ENCODE measurements at regions not wholly inside any gene's neighbourhood (a gene's known extent, or its start where the extent isn't known, plus 50 kb on each side); places are given as distances from the start of the nearest gene placed in this dataset.
A peak's percentile ranks its signal among the peaks of the same experiment; 100 is the strongest.

- ATAC-seq (no peak), DNase-seq (no peak)
- no peaks in the 10 kb centered on the region for H3K36me3 ChIP-seq
- intact Hi-C loops (cut with DNase I), result no loop called here
- H3K27ac ChIP-seq, result no peak overlapping the region
- no peaks in the 10 kb centered on the region for H3K4me1 ChIP-seq
- no peaks in the 10 kb centered on the region for H3K9me3 ChIP-seq
- TF ChIP-seq, protein P1, sequence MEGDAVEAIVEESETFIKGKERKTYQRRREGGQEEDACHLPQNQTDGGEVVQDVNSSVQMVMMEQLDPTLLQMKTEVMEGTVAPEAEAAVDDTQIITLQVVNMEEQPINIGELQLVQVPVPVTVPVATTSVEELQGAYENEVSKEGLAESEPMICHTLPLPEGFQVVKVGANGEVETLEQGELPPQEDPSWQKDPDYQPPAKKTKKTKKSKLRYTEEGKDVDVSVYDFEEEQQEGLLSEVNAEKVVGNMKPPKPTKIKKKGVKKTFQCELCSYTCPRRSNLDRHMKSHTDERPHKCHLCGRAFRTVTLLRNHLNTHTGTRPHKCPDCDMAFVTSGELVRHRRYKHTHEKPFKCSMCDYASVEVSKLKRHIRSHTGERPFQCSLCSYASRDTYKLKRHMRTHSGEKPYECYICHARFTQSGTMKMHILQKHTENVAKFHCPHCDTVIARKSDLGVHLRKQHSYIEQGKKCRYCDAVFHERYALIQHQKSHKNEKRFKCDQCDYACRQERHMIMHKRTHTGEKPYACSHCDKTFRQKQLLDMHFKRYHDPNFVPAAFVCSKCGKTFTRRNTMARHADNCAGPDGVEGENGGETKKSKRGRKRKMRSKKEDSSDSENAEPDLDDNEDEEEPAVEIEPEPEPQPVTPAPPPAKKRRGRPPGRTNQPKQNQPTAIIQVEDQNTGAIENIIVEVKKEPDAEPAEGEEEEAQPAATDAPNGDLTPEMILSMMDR (IDR thresholded peaks at IDR 0.05), result no peak
- no peak overlapping the region for H3K4me3 ChIP-seq
- no peaks in the 10 kb centered on the region for H3K27me3 ChIP-seq
Observed at GRCh38 chr4:22949161-22949855, 256.6 kb downstream of the GBA3 start.

- intact Hi-C loops (cut with DNase I), result no loop called here
- no peak overlapping the region for H3K27ac ChIP-seq
- no peak overlapping the region for H3K4me3 ChIP-seq
- H3K36me3 ChIP-seq, result no peaks in the 10 kb centered on the region
- H3K4me1 ChIP-seq, result no peaks in the 10 kb centered on the region
- ATAC-seq (no peak), DNase-seq (no peak)
- no peaks in the 10 kb centered on the region for H3K9me3 ChIP-seq
- H3K27me3 ChIP-seq, result no peaks in the 10 kb centered on the region
- TF ChIP-seq, protein P1 (IDR thresholded peaks at IDR 0.05), result no peak
Observed at GRCh38 chr4:22947851-22948250, 255.1 kb downstream of the GBA3 start.

DNA sequence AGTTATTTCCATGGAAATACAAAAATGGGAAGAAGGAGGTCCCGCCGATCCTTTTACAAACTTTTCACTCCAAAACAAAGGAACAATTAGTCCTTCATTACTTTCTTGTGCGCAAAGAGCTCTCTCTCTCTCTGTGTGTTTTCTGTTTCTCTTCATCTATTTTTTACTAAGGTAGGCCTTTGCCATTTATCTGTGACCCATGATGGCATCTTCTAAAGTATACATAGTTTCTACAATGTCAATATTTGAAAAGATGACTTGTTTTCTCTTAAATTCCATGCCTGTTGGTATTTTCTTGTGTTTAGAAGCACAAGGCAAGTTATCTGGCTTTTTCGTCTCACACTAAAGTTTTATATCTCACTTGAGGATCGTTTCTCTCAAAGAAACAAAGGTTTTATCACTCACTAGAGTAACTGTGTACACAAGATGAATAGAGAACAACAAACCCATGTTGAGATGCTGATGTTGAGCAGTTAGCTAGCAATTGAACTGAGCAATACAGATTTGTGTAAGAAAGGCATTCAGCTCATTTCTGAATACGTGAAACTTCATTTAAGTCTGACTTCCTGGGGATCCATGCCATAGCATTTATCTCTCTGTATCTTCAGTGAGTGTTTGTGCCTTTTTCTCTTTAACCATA, 250.3 kb downstream of the GBA3 start:
- no peak for ATAC-seq
- intact Hi-C loops (cut with DNase I), result no loop called here
- no peaks in the 10 kb centered on the region for H3K9me3 ChIP-seq
- TF ChIP-seq, protein P1 (IDR thresholded peaks at IDR 0.05), result no peak
- no peaks in the 10 kb centered on the region for H3K4me1 ChIP-seq
- H3K27ac ChIP-seq, result no peak overlapping the region
- no peaks in the 10 kb centered on the region for H3K27me3 ChIP-seq
- H3K36me3 ChIP-seq, result no peaks in the 10 kb centered on the region
- H3K4me3 ChIP-seq, result no peak overlapping the region
- DNase-seq, result no peak

DNA sequence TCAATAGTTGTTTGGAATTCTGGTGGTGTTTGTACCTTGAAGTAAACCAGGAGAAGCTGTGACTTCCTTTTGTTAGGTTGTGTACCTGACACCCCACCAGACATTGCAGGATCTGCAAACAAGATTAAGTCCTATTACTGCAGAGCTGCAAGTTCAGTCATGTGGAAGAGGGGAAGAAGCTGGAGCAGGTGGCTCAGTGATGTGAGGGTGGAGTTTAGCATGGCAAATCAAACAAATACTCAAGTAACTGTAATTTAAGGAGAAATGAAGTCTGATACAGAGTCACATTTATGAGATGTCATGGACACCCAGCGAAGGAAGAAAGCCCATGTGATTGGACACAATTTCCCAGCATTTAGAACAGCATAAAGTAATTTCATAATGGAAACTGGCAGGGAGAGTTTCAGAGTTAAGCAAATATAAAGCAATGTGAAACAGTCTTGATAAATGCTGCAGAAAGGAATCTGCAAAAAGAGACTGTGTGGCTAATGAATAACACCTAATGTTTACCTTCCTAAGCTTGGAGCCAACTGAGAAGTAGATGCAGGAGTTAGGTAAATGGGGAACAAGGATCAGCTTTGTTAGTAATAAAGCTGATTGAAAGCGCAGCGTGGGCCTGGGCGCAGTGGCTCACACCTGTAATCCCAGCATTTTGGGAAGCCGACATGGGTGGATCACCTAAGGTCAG, 249.1 kb downstream of the GBA3 start:
- ATAC-seq (no peak), DNase-seq (peak in 2 of 4 donors; percentile 32 to 39)
- Histone ChIP-seq H3K4me3 (no peak overlapping the region), H3K27ac (no peak overlapping the region), H3K4me1 (no peaks in the 10 kb centered on the region), H3K36me3 (no peaks in the 10 kb centered on the region), H3K27me3 (no peaks in the 10 kb centered on the region), H3K9me3 (no peaks in the 10 kb centered on the region)
- intact Hi-C loops (cut with DNase I), result no loop called here
- TF ChIP-seq, protein P1 (IDR thresholded peaks at IDR 0.05), result no peak

- H3K4me1 ChIP-seq, result no peaks in the 10 kb centered on the region
Observed at GRCh38 chr4:22932326-22932725, 239.6 kb downstream of the GBA3 start.

More at GRCh38 chr4:22932326-22932725, 239.6 kb downstream of the GBA3 start:
- Histone ChIP-seq H3K36me3 (no peaks in the 10 kb centered on the region), H3K27me3 (no peaks in the 10 kb centered on the region), H3K4me3 (no peak overlapping the region), H3K27ac (no peak overlapping the region), H3K9me3 (no peaks in the 10 kb centered on the region)
- intact Hi-C loops (cut with DNase I), result no loop called here
- ATAC-seq, result no peak
- TF ChIP-seq, protein P1 (IDR thresholded peaks at IDR 0.05), result no peak
- DNase-seq, result peak in 2 of 4 donors; percentile 6 to 7
